NB4 (cell line): ENCODE measurements at regions not wholly inside any gene's neighbourhood (a gene's known extent, or its start where the extent isn't known, plus 50 kb on each side); places are given as distances from the start of the nearest gene placed in this dataset.

ENCODE experiments used
- DNase-seq: peaks from one replicate; pipeline ENCODE4 v3.0.0; 2010; ENCODE audit warnings: low read depth
- H3K4me3 ChIP-seq: one replicate; pipeline ENCODE4 v1.5.1; 2011; ENCODE audit warnings: mild to moderate bottlenecking, low read depth, low read length, moderate library complexity
- MYC ChIP-seq: IDR thresholded peaks from 2 replicates; pipeline ENCODE4 v1.6.1; 2011; ENCODE audit warnings: low read depth, low read length
- POLR2A ChIP-seq: IDR thresholded peaks from 2 replicates; pipeline ENCODE4 v1.6.1; 2011; ENCODE audit warnings: mild to moderate bottlenecking; ENCODE audit not compliant: insufficient read length; ENCODE audit errors: extremely low read depth
- TF ChIP-seq, protein P1 (sequence below): IDR thresholded peaks from one replicate; pipeline ENCODE4 v1.5.1; 2012; ENCODE audit warnings: low read depth, low read length
- TF ChIP-seq, protein P2 (sequence below): IDR thresholded peaks from 2 replicates; pipeline ENCODE4 v1.6.1; 2011; ENCODE audit warnings: low read depth, low read length

DNA sequence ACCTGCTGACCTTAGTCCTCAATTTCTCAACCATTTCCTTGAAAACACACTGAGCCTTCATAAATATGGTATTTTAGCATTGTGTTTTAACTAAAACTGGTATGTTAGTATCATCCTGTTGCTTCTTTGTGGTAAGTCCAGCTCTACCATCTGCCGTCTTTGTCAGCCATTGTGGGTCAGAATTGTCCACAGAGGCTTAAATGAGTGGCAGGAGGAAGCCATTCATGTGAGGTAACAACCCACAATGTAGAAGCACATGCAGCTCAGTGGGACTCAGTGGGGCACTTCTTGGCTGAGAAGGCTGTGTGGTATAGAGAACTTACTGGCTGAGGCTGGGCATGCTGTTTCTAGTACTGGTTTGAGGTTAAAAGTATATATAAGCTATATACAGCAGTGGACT, 149.2 kb upstream of the NR3C1 start:
- DNase-seq = peak; percentile 14
- TF ChIP-seq, protein P1, sequence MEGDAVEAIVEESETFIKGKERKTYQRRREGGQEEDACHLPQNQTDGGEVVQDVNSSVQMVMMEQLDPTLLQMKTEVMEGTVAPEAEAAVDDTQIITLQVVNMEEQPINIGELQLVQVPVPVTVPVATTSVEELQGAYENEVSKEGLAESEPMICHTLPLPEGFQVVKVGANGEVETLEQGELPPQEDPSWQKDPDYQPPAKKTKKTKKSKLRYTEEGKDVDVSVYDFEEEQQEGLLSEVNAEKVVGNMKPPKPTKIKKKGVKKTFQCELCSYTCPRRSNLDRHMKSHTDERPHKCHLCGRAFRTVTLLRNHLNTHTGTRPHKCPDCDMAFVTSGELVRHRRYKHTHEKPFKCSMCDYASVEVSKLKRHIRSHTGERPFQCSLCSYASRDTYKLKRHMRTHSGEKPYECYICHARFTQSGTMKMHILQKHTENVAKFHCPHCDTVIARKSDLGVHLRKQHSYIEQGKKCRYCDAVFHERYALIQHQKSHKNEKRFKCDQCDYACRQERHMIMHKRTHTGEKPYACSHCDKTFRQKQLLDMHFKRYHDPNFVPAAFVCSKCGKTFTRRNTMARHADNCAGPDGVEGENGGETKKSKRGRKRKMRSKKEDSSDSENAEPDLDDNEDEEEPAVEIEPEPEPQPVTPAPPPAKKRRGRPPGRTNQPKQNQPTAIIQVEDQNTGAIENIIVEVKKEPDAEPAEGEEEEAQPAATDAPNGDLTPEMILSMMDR = no peak
- TF ChIP-seq POLR2A (no peak), MYC (no peak)
- TF ChIP-seq, protein P2, sequence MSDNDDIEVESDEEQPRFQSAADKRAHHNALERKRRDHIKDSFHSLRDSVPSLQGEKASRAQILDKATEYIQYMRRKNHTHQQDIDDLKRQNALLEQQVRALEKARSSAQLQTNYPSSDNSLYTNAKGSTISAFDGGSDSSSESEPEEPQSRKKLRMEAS = no peak
- H3K4me3 ChIP-seq = no peak overlapping the region

DNA sequence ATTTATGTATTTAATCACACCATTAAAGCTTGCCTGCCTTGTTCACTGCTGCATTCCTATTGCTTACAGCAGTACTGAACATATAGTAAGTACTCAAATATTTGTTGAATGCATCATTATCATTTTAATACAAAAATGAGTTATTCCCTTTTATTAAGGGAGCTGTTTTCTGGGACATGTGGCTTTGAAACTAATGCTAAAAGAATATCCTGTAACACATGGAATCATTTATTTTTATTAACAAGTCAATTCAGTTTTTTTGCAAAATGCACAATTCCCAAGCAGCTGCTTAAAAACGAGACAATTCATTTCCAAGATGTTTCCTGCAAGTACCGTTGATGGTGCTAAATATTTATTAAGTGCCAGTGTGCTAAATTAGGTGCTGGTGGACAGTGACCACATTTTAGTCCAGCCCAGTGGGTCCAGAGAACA, 148.3 kb upstream of the NR3C1 start:
- TF ChIP-seq, protein P2 = no peak
- TF ChIP-seq MYC = no peak
- no peak for TF ChIP-seq POLR2A
- TF ChIP-seq, protein P1 = no peak
- no peak for DNase-seq
- no peak overlapping the region for H3K4me3 ChIP-seq

DNA sequence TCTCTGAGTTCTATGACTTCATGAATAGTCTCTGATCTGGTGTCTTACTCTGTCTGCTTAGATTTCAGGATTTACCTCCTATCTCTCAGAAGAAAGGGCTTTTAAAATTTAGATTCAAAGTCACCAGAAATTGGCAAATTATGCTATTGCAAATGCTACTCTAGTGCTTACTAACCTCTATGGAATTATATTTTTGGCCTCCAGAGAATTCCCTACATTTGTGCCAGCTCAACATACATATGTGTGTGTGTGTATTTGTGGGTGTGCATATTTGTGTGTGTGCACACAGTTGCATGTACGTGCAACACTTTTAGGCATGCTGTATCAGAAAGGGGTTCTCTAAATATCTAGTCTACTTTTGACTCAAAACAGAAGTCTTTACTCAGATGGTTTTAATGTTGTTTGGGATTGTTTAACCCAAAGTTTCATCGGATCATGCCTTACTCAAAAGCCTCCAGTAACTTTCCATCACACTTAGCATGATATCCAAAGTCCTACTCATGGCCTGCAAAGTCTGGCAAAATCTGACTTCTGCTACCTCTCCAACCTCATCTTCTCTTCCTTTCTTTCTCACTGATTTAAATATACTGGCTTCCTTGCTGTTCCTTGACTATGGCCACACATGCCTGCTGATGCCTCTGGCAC, 147.6 kb upstream of the NR3C1 start:
- no peak overlapping the region for H3K4me3 ChIP-seq

DNA sequence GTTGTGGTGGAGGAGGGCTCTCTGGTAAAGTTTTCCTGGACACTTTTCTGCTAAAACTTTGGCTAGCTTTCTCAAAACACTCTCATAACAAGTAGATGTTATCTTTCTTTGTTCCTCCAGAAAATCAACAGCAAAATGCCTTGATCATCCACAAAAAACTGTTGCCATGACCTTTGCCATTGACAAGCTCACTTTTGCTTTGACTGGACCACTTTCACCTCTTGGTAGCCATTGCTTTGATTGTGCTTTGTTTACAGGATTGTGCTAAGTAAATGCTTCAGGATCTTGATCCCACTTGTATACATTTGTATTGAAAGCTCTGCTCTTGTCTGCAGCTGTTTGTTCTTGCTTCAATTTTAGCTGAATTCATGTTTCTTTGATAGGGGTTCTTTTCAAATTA, 143.9 kb upstream of the NR3C1 start:
- no peak for DNase-seq
- TF ChIP-seq, protein P1 = no peak
- TF ChIP-seq, protein P2 = no peak
- TF ChIP-seq POLR2A (no peak), MYC (no peak)
- no peak overlapping the region for H3K4me3 ChIP-seq

More for the DNA sequence above, 147.6 kb upstream of the NR3C1 start:
- TF ChIP-seq POLR2A (no peak), MYC (no peak)
- TF ChIP-seq, protein P2 = no peak
- DNase-seq = no peak

DNA sequence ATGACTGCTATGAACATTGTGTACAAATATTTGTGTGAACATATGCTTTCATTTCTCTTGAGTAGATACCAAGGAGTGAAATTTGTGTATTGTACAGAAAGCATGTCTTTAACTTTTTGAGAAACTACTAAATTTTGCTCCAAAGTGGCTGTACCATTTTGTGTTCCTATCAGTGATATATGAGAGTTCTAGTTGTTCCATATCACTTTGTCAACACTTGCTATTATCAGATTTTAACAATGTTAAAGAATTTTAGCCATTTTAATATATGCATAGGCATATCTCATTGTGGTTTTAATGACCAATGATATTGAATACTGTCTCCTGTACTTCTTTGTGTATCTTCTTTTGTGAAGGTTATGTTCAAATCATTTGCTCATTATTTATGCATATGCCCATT, 142.9 kb upstream of the NR3C1 start:
- TF ChIP-seq, protein P1 = no peak
- TF ChIP-seq, protein P2 = no peak
- TF ChIP-seq MYC (no peak), POLR2A (no peak)
- no peak overlapping the region for H3K4me3 ChIP-seq

DNA sequence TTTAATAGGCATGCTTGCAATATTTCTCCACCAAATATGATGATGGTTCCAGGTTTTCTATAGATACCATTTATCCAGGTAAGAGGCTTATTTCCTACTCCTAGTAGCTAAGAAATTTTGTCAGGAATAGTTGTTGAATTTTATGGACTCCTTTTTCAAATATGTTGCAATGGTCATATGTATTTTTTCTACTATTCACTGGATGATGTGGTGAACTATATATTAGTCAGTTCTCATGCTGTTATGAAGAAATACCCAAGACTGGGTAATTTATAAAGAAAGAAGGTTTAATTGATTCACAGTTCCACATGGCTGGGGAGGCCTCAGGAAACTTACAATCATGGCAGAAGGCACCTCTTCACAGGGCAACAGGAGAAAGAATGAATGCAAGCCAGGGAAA, 141.1 kb upstream of the NR3C1 start:
- no peak overlapping the region for H3K4me3 ChIP-seq
- no peak for DNase-seq
- TF ChIP-seq, protein P1 = no peak
- TF ChIP-seq MYC = no peak
- TF ChIP-seq, protein P2 = no peak
- TF ChIP-seq POLR2A = no peak

More for the DNA sequence above, 142.9 kb upstream of the NR3C1 start:
- DNase-seq = no peak
